Smooth muscle cell (in vitro differentiated cells): ENCODE measurements at regions not wholly inside any gene's neighbourhood (a gene's known extent, or its start where the extent isn't known, plus 50 kb on each side); places are given as distances from the start of the nearest gene placed in this dataset.

Source experiments
- DNase-seq: peaks from one replicate; lab custom pipeline; 2025; ENCODE audit not compliant: unreplicated experiment; lab: John Stamatoyannopoulos, UW
- H2AFZ ChIP-seq: fragments of 200-600 bp; sonication (generic); 2 replicates; pipeline ENCODE4 v1.6.0; 2016; ENCODE audit warnings: antibody characterized with exemption, low read depth, mild to moderate bottlenecking
- H3F3A ChIP-seq: fragments of 200-600 bp; sonication (generic); 2 replicates; pipeline ENCODE4 v1.6.0; 2017; ENCODE audit warnings: antibody characterized with exemption, low read depth
- H3K27ac ChIP-seq: fragments of 200-600 bp; sonication (generic); 2 replicates; pipeline ENCODE4 v1.5.1; 2016; ENCODE audit warnings: low read depth, mild to moderate bottlenecking
- H3K27me3 ChIP-seq: fragments of 200-600 bp; sonication (generic); 2 replicates; pipeline ENCODE4 v1.6.1; 2016; ENCODE audit warnings: low read depth, mild to moderate bottlenecking
- H3K36me3 ChIP-seq: fragments of 200-600 bp; sonication (generic); 2 replicates; pipeline ENCODE4 v1.5.1; 2016; ENCODE audit warnings: low read depth
- H3K4me1 ChIP-seq: fragments of 200-600 bp; sonication (generic); 2 replicates; pipeline ENCODE4 v1.5.1; 2016; ENCODE audit warnings: low read depth
- H3K4me2 ChIP-seq: fragments of 200-600 bp; sonication (generic); 2 replicates; pipeline ENCODE4 v1.6.0; 2016; ENCODE audit warnings: mild to moderate bottlenecking
- H3K4me3 ChIP-seq: fragments of 200-600 bp; sonication (generic); 2 replicates; pipeline ENCODE4 v1.5.1; 2016; ENCODE audit warnings: mild to moderate bottlenecking
- H3K79me2 ChIP-seq: fragments of 200-600 bp; sonication (generic); 2 replicates; pipeline ENCODE4 v1.6.0; 2016; ENCODE audit warnings: low read depth, mild to moderate bottlenecking
- H3K9ac ChIP-seq: fragments of 200-600 bp; sonication (generic); 2 replicates; pipeline ENCODE4 v1.6.0; 2016; ENCODE audit warnings: low read depth
- H3K9me3 ChIP-seq: fragments of 200-600 bp; sonication (generic); replicated peaks from 2 replicates; pipeline ENCODE4 v1.5.1; 2016; ENCODE audit warnings: low read depth
- H4K20me1 ChIP-seq: fragments of 200-600 bp; sonication (generic); 2 replicates; pipeline ENCODE4 v1.6.0; 2016; ENCODE audit warnings: low read depth
- WGBS: methylation state at CpG from one replicate; pipeline ENCODE4 v1.1.7; 2016; ENCODE audit warnings: low lambda C conversion rate; 5-methylcytosine and 5-hydroxymethylcytosine counted together
- TF ChIP-seq, protein P1 (sequence below): fragments of 200-600 bp; sonication (generic); IDR thresholded peaks from 2 replicates; pipeline ENCODE4 v1.5.1; 2017; ENCODE audit warnings: borderline replicate concordance, mild to moderate bottlenecking, antibody characterized with exemption; ENCODE audit not compliant: insufficient read depth, poor library complexity, severe bottlenecking

DNA sequence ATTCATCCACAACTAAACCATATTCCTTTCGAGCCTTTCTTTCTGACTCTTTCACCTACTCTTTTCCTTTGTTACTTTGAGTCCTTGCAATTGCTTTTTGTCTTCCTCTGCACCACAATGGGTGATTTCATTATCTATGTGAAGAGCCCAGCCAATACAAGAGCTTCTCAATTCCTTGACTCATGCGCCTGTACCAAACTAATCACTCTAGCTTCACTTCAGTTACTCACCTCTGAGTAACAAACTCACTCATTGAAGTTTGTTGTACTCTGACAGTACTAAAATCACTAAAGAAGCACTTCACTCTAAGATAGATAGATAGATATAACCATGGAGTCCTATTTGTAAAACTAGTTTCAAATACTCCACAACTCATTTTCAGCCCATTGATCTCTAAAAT, 191.7 kb upstream of the EPHA5 start:
- WGBS = 87% methylated on average over 2 of the region's 2 CpGs
- H3K4me3 ChIP-seq = no peak overlapping the region

DNA sequence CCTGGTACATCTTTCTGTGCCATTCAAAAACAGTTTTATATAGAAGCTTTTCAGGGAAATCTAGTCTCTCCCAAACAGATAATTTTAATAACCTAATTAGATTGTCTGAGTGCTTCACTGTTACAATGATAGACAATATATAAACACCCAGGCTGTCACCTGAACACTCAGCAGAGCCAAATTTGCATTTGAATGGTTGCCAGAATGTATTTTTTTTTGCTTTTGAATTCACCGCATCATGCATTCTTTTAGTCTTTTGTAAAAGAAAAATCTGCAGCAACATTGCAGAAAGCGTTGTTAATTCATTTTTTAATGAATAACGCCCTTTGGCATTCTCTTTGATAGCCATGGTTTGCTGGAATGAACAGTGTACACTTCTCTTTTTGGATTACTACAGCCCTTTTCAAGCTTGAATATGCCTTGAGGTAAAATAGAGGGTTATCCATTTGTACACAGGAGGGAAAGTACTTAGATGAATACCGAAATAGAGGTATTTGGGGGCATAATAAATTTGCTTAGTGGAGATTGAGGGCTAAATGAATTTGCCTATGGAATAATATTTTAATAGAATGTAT, 175.0 kb upstream of the EPHA5 start:
- no peak overlapping the region for H2AFZ ChIP-seq
- no peaks in the 10 kb centered on the region for H3K9me3 ChIP-seq
- H3K4me1 ChIP-seq = no peaks in the 10 kb centered on the region
- WGBS = 75% methylated on average over 4 of the region's 4 CpGs
- H3K79me2 ChIP-seq = no peaks in the 10 kb centered on the region
- no peak overlapping the region for H3K4me3 ChIP-seq
- H3K4me2 ChIP-seq = no peak overlapping the region
- H4K20me1 ChIP-seq = no peaks in the 10 kb centered on the region
- no peak for DNase-seq
- no peak overlapping the region for H3K9ac ChIP-seq
- no peaks in the 10 kb centered on the region for H3F3A ChIP-seq
- no peak overlapping the region for H3K27ac ChIP-seq
- H3K36me3 ChIP-seq = no peaks in the 10 kb centered on the region
- no peaks in the 10 kb centered on the region for H3K27me3 ChIP-seq
- TF ChIP-seq, protein P1, sequence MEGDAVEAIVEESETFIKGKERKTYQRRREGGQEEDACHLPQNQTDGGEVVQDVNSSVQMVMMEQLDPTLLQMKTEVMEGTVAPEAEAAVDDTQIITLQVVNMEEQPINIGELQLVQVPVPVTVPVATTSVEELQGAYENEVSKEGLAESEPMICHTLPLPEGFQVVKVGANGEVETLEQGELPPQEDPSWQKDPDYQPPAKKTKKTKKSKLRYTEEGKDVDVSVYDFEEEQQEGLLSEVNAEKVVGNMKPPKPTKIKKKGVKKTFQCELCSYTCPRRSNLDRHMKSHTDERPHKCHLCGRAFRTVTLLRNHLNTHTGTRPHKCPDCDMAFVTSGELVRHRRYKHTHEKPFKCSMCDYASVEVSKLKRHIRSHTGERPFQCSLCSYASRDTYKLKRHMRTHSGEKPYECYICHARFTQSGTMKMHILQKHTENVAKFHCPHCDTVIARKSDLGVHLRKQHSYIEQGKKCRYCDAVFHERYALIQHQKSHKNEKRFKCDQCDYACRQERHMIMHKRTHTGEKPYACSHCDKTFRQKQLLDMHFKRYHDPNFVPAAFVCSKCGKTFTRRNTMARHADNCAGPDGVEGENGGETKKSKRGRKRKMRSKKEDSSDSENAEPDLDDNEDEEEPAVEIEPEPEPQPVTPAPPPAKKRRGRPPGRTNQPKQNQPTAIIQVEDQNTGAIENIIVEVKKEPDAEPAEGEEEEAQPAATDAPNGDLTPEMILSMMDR = no peak

More for the DNA sequence above, 191.7 kb upstream of the EPHA5 start:
- H3K27ac ChIP-seq = no peak overlapping the region
- H2AFZ ChIP-seq = no peak overlapping the region
- no peaks in the 10 kb centered on the region for H3K27me3 ChIP-seq
- no peaks in the 10 kb centered on the region for H3F3A ChIP-seq
- no peak for DNase-seq
- no peak overlapping the region for H3K9ac ChIP-seq
- H4K20me1 ChIP-seq = no peaks in the 10 kb centered on the region
- H3K9me3 ChIP-seq = no peaks in the 10 kb centered on the region
- no peak overlapping the region for H3K4me2 ChIP-seq
- H3K4me1 ChIP-seq = no peaks in the 10 kb centered on the region
- H3K36me3 ChIP-seq = no peaks in the 10 kb centered on the region
- TF ChIP-seq, protein P1 = no peak
- no peaks in the 10 kb centered on the region for H3K79me2 ChIP-seq

DNA sequence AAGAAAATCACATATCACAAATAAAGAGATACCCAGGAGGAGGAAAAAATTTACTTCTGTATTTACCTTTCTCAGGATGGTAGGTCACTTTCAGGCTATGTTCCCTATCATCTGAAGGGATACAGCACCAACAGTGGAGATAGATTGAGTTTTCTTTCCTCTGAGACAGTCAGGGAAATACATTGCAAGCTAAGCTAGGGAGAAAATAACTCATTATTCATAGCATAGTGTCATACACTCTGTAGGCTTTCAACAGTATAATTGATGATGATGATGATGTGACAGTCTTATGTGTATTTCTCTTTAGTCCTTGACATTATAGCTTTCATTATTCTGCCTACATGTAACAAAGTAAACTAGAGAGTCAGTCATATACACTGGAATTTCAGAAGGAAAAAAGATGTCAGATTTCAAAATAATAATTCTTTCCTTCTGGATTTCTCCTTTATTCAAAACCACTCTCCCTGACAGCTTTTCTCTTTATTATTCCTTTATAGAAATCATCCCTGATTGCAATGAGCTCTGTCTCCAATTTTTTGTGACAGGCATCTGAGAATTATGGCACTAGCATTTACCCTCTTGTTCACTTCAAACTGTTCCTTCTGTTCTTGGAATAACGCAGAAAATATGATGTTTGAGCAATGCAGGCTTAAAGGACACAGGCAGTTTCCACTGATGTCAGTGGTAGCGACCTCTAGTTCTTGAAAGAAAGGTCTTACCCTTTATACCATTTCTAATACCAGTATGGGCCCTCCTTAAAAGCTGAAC, 169.1 kb upstream of the EPHA5 start:
- no peak overlapping the region for H2AFZ ChIP-seq
- H3K9ac ChIP-seq = no peak overlapping the region
- no peaks in the 10 kb centered on the region for H4K20me1 ChIP-seq
- no peak overlapping the region for H3K4me2 ChIP-seq
- H3K4me1 ChIP-seq = no peaks in the 10 kb centered on the region
- no peak for DNase-seq
- 92% methylated on average over 2 of the region's 2 CpGs for WGBS
- no peak overlapping the region for H3K27ac ChIP-seq
- H3K27me3 ChIP-seq = no peaks in the 10 kb centered on the region
- H3K36me3 ChIP-seq = no peaks in the 10 kb centered on the region
- TF ChIP-seq, protein P1 = no peak
- H3F3A ChIP-seq = no peaks in the 10 kb centered on the region
- no peak overlapping the region for H3K4me3 ChIP-seq
- H3K9me3 ChIP-seq = no peaks in the 10 kb centered on the region
- H3K79me2 ChIP-seq = no peaks in the 10 kb centered on the region

DNA sequence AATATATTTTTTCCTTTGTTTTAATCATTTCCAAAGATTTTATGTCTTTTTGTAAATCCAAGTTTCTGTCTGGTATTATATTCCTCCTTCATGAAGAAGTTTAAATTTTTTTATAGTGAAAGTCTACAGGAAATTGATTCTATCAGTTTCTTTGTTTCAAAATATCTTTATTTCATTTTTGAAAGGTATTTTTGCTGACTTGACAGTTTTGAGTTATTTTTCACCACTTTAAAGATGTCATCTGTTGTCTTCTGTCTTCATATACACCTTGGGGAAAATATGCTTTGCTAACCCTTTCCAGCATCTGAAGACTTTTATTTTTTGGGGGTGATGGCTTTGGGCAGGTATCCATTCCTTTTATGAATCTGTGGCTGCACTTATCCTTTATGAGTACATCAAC, 164.4 kb upstream of the EPHA5 start:
- H3K4me1 ChIP-seq = no peaks in the 10 kb centered on the region
- no peak overlapping the region for H3K4me3 ChIP-seq
- H2AFZ ChIP-seq = no peak overlapping the region
- no peak overlapping the region for H3K4me2 ChIP-seq
- no peaks in the 10 kb centered on the region for H3K9me3 ChIP-seq
- no peaks in the 10 kb centered on the region for H3F3A ChIP-seq
- no peak overlapping the region for H3K9ac ChIP-seq
- no peaks in the 10 kb centered on the region for H4K20me1 ChIP-seq
- H3K79me2 ChIP-seq = no peaks in the 10 kb centered on the region
- TF ChIP-seq, protein P1 = no peak
- DNase-seq = no peak
- H3K36me3 ChIP-seq = no peaks in the 10 kb centered on the region
- no peak overlapping the region for H3K27ac ChIP-seq
- no peaks in the 10 kb centered on the region for H3K27me3 ChIP-seq
